GM12878 (cell line): ENCODE measurements at regions not wholly inside any gene's neighbourhood (a gene's known extent, or its start where the extent isn't known, plus 50 kb on each side); places are given as distances from the start of the nearest gene placed in this dataset.

Source experiments
- ATF3 ChIP-seq: IDR thresholded peaks from 2 replicates; pipeline ENCODE4 v1.6.1; 2011; ENCODE audit warnings: low read depth, mild to moderate bottlenecking, low read length, moderate library complexity, borderline replicate concordance; ENCODE audit errors: extremely low read depth
- CTCF ChIP-seq, 3 experiments: IDR thresholded peaks in 2 of 3; conservative IDR thresholded peaks in 1 of 3; 2 replicates each; pipeline ENCODE4 v1.5.1; 2011; ENCODE audit warnings: low read depth in 3 of 3, low read length in 3 of 3, mild to moderate bottlenecking in 3 of 3, control low read depth in 2 of 3, moderate library complexity in 2 of 3, inconsistent platforms in 1 of 3, mixed read lengths in 1 of 3; ENCODE audit not compliant: control insufficient read depth in 2 of 3, insufficient read depth in 1 of 3; ENCODE audit errors: extremely low read depth in 1 of 3
- EGR1 ChIP-seq, 2 experiments: IDR thresholded peaks; 1 replicate in 1 of 2; 2 replicates in 1 of 2; pipeline ENCODE4 v1.6.1; 2011 to 2012; ENCODE audit warnings: low read depth in 2 of 2, low read length in 2 of 2, borderline replicate concordance in 1 of 2, mild to moderate bottlenecking in 1 of 2, moderate library complexity in 1 of 2
- GATAD2B ChIP-seq: fragments of 450-650 bp; conservative IDR thresholded peaks from 2 replicates; pipeline ENCODE4 v1.6.1; 2017; ENCODE audit warnings: low read depth, mild to moderate bottlenecking, moderate library complexity
- KDM1A ChIP-seq: fragments of 200-600 bp; sonication (generic); IDR thresholded peaks from 2 replicates; pipeline ENCODE4 v1.6.1; 2016; ENCODE audit warnings: borderline replicate concordance
- MEF2A ChIP-seq: IDR thresholded peaks from 2 replicates; pipeline ENCODE4 v1.6.1; 2011; ENCODE audit warnings: low read depth, mild to moderate bottlenecking, low read length, moderate library complexity; ENCODE audit not compliant: insufficient read depth
- NFYB ChIP-seq: IDR thresholded peaks from 2 replicates; pipeline ENCODE4 v1.6.1; 2011; ENCODE audit warnings: low read depth, mild to moderate bottlenecking, low read length, improper control_type of control experiment, moderate library complexity; ENCODE audit not compliant: insufficient read depth
- POLR2A ChIP-seq: IDR thresholded peaks from 2 replicates; pipeline ENCODE4 v1.6.1; 2011; ENCODE audit warnings: low read depth, mild to moderate bottlenecking, low read length
- PRDM15 ChIP-seq: fragments of 450-650 bp; formaldehyde crosslinking; IDR thresholded peaks from 2 replicates; pipeline ENCODE4 v1.4.0; 2020; ENCODE audit warnings: mild to moderate bottlenecking, moderate library complexity
- TARDBP ChIP-seq: IDR thresholded peaks from 2 replicates; pipeline ENCODE4 v1.6.1; 2016; ENCODE audit warnings: borderline replicate concordance
- TCF12 ChIP-seq: IDR thresholded peaks from 2 replicates; pipeline ENCODE4 v1.6.1; 2011; ENCODE audit warnings: low read depth, mild to moderate bottlenecking, low read length

GRCh38 chr2:54377901-54378493, 78.1 kb upstream of the SPTBN1 start:
- TF ChIP-seq KDM1A (no peak), EGR1 (IDR thresholded peaks at IDR 0.05; ENCODE audit: borderline replicate concordance in 1 of 2, low read depth in 2 of 2, low read length in 2 of 2) (no peak), PRDM15 (CRISPR knock-in tag) (no peak), CTCF (IDR thresholded peaks at IDR 0.05 in 2 of 3, conservative IDR thresholded peaks at IDR 0.05 in 1 of 3; ENCODE audit: control insufficient read depth in 2 of 3, extremely low read depth in 1 of 3, insufficient read depth in 1 of 3, low read depth in 3 of 3, low read length in 3 of 3) (no peak), TARDBP (no peak), NFYB (no peak), ATF3 (no peak), TCF12 (no peak), MEF2A (no peak), POLR2A (no peak), GATAD2B (no peak)
